HUES6 (cell line): ENCODE measurements at regions not wholly inside any gene's neighbourhood (a gene's known extent, or its start where the extent isn't known, plus 50 kb on each side); places are given as distances from the start of the nearest gene placed in this dataset.

Experiments used
- H3K27ac ChIP-seq: 2 replicates; pipeline ENCODE4 v1.7.0; 2013; ENCODE audit warnings: low read depth, mild to moderate bottlenecking, low read length, inconsistent platforms
- H3K27me3 ChIP-seq: 2 replicates; pipeline ENCODE4 v1.6.1; 2013; ENCODE audit warnings: low read length; ENCODE audit not compliant: control insufficient read depth, insufficient read depth
- H3K36me3 ChIP-seq: 2 replicates; pipeline ENCODE4 v1.6.1; 2013; ENCODE audit warnings: low read length; ENCODE audit not compliant: control insufficient read depth, insufficient read depth
- H3K4me1 ChIP-seq: 2 replicates; pipeline ENCODE4 v1.6.1; 2013; ENCODE audit warnings: low read length; ENCODE audit not compliant: control insufficient read depth, insufficient read depth
- H3K4me3 ChIP-seq: 2 replicates; pipeline ENCODE4 v1.5.1; 2013; ENCODE audit warnings: low read depth, low read length
- H3K9ac ChIP-seq: one replicate; pipeline ENCODE4 v1.6.1; 2013; ENCODE audit warnings: mild to moderate bottlenecking, low read length
- H3K9me3 ChIP-seq: 2 replicates; pipeline ENCODE4 v1.6.1; 2013; ENCODE audit warnings: low read depth, low read length; ENCODE audit not compliant: control insufficient read depth, insufficient read depth

DNA sequence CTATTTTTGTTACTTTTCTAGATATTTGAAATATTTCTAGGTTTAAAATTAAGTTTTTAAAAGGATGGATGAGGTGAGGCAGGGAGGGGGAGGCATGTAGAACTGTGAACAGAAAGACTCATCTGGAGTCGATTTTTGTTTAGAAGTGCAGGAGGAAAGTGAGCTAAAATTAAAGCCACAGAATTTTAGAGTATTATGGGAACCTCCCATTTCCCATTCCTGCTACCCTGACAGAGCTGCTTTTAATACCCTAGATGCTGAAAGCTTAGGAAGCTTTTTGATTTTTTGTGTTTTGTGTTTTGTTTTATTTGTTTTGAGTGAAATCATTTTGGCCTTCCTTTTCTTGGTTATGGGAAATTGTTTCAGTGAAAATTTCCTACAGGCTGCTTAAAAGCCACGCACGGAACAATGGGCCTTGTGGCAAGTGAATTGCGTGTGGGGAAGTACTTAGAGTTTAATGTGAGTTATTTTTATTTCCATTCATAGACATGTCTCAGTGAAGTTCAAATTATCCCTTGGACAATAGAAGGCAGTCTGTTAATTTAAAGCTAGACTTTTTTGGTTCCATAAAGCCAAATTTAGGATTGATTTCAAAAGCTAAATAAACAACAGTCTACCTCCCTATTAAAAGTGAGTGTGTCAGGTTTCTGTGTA is 102.0 kb upstream of the HDAC9 start:
- Histone ChIP-seq H3K27ac (peak overlapping the region; percentile 22; the same call in 1 of the 2 replicates), H3K4me1 (peaks cover 15% of the 10 kb centered on the region; the same call in 1 of the 2 replicates), H3K4me3 (no peak overlapping the region), H3K9me3 (no peaks in the 10 kb centered on the region), H3K36me3 (no peaks in the 10 kb centered on the region), H3K9ac (no peak overlapping the region), H3K27me3 (no peaks in the 10 kb centered on the region)

DNA sequence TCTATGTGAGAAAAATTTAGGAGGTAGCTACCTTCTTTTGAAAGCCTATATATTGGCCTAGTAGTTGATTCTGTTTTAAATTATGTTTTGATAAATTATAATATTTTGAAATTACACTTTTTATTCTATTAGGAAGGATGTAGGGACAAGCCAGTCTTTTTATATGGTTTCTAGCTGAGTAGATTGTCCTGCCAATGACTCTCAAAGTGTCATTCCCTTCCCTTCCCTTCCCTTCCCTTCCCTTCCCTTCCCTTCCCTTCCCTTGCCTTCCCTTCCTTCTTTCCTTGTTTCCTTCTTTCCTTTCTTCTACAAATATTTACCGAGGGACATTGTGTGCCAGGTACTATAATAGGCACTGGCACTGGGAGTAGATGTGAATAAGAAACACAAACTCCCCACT is 99.7 kb upstream of the HDAC9 start:
- Histone ChIP-seq H3K4me3 (no peak overlapping the region), H3K27me3 (no peaks in the 10 kb centered on the region), H3K27ac (no peak overlapping the region), H3K36me3 (no peaks in the 10 kb centered on the region), H3K9me3 (no peaks in the 10 kb centered on the region), H3K4me1 (peaks cover 32% of the 10 kb centered on the region), H3K9ac (no peak overlapping the region)

DNA sequence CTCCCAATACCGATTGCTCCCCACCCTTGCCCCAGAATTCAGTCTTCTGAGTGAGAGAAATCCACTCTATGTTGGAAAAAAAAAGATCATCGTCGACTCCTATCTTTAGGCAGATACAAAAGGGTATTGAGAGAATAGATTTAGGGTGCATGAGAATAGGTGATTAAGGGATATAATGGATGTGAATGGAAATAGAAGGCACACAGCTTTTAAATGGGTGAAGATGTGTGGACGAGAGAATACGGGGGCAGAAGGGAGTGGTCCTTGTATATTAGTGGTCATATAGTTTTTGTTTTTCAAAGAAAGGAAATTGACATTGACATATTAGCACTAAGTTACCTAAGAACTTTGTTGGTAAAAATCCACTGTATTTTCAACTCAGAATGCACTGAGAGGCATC is 98.6 kb upstream of the HDAC9 start:
- Histone ChIP-seq H3K9me3 (no peaks in the 10 kb centered on the region), H3K4me1 (peaks cover 32% of the 10 kb centered on the region), H3K27ac (no peak overlapping the region), H3K36me3 (no peaks in the 10 kb centered on the region), H3K27me3 (no peaks in the 10 kb centered on the region), H3K4me3 (no peak overlapping the region), H3K9ac (no peak overlapping the region)

DNA sequence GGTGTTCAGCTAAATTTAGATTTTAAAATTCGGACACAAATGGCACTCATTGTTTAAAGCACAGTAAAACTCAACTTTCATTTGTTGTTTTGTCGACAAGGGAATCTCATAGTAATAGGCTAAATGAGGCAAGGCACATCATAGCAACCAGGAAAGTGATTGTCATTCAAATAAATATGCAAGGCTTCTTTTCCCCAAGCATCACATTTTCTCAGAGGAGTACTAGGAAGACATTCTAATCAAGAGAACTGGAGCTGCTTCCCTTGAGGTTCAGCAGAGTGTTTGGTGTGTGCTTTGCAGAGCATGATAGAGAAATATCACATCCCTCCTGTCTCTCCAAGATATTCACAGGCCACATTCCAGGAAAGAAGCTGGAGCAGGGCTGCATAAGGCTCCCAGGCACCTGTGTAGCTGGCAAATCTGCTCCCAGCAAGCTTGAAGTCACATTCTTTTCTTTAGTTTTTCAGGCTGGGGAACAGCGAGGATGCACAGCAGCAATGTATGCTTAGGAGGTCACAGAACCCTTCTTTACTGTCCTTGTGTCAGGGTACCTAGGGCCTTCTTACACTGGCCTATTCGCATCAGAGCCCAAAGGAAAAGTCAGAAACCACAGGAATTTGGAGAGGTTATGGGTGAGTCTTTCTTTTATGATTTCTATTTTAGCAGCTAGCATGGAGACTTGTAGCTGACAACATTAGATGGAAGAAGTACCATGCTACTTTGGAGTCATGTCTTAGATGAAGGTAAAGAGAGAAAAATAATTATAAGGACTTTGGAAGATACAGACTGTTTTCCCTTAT is 95.9 kb upstream of the HDAC9 start:
- Histone ChIP-seq H3K4me1 (peaks cover 32% of the 10 kb centered on the region), H3K36me3 (no peaks in the 10 kb centered on the region), H3K9me3 (no peaks in the 10 kb centered on the region), H3K27ac (no peak overlapping the region), H3K4me3 (no peak overlapping the region), H3K9ac (no peak overlapping the region), H3K27me3 (no peaks in the 10 kb centered on the region)

DNA sequence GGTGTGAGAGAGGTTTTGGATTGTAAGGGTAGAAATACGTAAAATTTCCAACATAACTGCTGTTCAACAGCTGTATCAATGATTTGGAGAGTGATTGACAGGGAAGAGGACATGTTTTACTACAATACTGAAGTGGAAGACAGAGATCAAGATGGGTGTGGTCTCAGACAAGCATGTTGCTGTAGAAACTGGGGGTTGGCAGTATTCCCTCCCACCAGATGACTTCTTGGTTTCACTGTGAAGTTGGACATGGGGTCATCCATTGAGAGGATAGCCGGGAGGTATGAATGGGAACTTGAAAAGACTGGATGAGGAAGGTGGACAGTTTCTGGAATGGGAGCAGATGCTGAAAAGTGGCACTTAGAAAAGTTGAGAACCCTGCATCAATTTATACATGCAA is 95.3 kb upstream of the HDAC9 start:
- H3K27ac ChIP-seq = no peak overlapping the region

DNA sequence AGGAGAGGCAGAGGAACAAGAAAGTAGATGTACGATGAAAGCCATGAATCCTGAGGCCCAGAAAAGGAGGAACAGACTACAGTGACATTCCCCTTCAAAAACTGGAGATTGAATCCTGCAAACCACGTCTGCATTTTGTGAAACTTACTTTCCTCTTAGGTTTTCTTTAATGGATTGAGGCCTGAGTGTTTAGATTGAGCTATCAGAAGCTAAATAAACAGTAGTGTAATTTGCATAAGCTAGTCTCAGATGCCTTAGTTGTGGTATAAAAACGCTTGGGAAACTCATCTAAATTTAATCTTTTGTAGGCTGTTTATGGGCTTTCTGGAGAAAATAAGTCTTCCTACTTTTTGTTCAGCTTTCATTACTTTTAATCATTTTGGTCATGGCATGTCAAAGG is 94.8 kb upstream of the HDAC9 start:
- Histone ChIP-seq H3K27ac (no peak overlapping the region), H3K9me3 (no peaks in the 10 kb centered on the region), H3K9ac (no peak overlapping the region), H3K27me3 (no peaks in the 10 kb centered on the region), H3K4me1 (peaks cover 36% of the 10 kb centered on the region), H3K4me3 (no peak overlapping the region), H3K36me3 (no peaks in the 10 kb centered on the region)

More for the DNA sequence above, 95.3 kb upstream of the HDAC9 start:
- H3K4me1 ChIP-seq = peaks cover 34% of the 10 kb centered on the region
- H3K4me3 ChIP-seq = no peak overlapping the region
- no peaks in the 10 kb centered on the region for H3K36me3 ChIP-seq
- no peak overlapping the region for H3K9ac ChIP-seq
- no peaks in the 10 kb centered on the region for H3K9me3 ChIP-seq
- no peaks in the 10 kb centered on the region for H3K27me3 ChIP-seq

DNA sequence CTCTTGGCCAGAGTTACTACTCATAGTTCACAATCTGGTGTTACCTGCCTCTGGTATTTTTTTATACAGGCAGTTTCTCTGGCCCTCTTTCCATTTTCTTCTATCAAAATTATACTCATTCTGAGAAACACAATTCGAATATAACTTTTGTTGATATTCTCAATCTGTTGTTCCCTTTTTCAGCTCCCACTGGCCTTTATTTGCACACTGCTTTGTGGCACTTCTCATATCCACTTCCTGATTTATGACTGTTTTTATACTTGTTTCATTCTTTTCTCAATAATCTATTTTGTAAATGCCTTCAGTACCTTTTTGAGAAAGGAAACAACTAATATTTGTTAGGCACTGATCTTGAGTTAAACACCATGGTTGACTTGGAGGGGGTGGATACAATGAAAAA is 93.8 kb upstream of the HDAC9 start:
- Histone ChIP-seq H3K27ac (no peak overlapping the region), H3K4me3 (no peak overlapping the region), H3K4me1 (peaks cover 33% of the 10 kb centered on the region), H3K9me3 (no peaks in the 10 kb centered on the region), H3K9ac (no peak overlapping the region), H3K36me3 (no peaks in the 10 kb centered on the region), H3K27me3 (no peaks in the 10 kb centered on the region)

DNA sequence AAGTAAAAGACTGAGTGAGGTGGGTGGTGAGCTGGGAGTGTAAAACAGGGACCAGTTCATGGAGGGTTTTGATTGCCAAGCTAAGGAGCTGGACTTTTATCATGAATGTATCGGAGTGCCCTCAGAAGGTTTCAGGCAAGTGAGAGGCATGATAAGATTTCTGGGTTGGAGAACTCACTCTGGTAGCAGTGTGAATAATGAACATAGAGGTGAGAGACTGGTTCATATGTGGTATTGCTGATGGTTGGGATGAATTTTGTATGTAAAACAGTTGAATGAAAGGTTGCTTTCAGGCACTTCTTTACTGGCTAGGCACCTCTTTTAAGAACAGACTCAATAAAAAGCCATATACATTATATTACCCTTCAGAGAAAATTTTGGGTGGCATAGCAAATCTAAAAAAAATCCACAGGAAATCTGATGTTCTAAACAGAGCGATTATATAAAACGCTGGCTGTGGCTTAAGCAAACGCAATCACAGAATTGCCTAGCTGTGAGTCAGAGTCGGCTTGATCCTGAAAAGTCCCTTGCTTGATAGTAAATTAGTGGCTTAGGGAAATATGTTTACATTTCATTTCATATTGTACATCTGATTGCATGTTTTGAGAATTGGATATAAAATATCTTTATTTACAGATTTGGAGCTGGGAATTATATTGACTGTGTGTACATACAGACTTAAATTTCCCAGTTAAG is 92.9 kb upstream of the HDAC9 start:
- no peak overlapping the region for H3K9ac ChIP-seq
- no peak overlapping the region for H3K4me3 ChIP-seq
- no peaks in the 10 kb centered on the region for H3K9me3 ChIP-seq
- H3K4me1 ChIP-seq = peaks cover 30% of the 10 kb centered on the region
- H3K27me3 ChIP-seq = no peaks in the 10 kb centered on the region
- no peak overlapping the region for H3K27ac ChIP-seq
- no peaks in the 10 kb centered on the region for H3K36me3 ChIP-seq

DNA sequence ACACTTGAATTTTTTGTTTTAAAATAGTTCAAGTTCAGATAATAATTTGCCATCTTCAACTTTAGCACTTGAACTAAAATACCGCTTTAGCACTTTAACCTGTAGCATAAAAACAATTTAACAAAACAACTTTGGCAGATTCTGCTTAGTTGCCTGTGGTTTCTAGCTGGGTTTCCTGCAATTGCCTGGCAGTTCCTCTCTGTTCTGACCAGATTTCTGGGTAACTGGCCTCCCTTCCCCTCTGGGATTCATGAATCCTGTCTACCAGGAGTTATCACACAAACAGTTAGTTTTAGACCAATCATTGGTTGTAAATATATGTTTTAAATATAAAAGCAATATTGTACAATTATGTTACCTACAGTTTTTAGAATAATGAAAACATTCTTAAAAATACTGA is 89.8 kb upstream of the HDAC9 start:
- no peak overlapping the region for H3K27ac ChIP-seq
- no peaks in the 10 kb centered on the region for H3K9me3 ChIP-seq
- no peaks in the 10 kb centered on the region for H3K36me3 ChIP-seq
- no peaks in the 10 kb centered on the region for H3K27me3 ChIP-seq
- peaks cover 28% of the 10 kb centered on the region for H3K4me1 ChIP-seq
- H3K9ac ChIP-seq = no peak overlapping the region
- H3K4me3 ChIP-seq = no peak overlapping the region

DNA sequence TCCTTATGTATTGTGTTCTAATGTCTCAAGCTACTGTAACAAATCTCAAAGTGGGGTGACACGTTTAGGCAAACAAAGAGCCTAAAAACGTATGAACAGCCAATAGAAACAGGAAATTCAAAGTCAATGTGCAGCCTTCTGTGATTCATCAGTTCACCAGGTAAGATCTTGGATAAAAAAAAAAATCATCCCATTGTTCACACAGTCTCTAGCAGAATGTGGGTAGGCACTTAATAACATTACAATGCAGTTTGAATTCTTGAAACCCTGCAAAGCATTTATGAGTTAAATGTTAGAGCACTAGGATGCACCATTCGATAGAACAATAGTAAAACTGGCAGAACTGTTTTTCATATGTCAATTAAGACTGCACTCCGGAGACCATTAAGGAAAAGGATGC is 88.2 kb upstream of the HDAC9 start:
- no peak overlapping the region for H3K4me3 ChIP-seq
- H3K9me3 ChIP-seq = no peaks in the 10 kb centered on the region
- peaks cover 28% of the 10 kb centered on the region for H3K4me1 ChIP-seq
- H3K27me3 ChIP-seq = no peaks in the 10 kb centered on the region
- H3K9ac ChIP-seq = no peak overlapping the region
- H3K27ac ChIP-seq = no peak overlapping the region
- H3K36me3 ChIP-seq = no peaks in the 10 kb centered on the region

DNA sequence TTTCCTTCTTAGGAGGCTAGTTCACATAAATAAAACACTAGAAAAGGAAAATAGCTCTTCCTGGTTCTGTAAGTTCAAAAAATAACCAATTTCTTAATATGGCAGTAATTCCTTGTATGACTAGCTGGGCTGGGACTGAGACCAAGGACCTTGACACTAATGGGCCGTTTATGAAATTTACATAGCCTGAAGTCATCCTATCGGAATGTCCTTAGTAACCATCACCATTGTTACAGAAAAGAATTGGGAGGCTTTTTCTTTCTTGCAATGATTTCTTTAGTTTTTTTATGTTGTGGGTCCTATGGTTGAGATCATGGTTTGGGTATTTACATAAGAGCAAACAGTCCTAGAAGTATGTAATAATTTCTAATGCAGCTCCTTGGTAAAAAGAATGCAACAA is 87.1 kb upstream of the HDAC9 start:
- H3K27ac ChIP-seq = peak overlapping the region; percentile 44
- no peak overlapping the region for H3K9ac ChIP-seq
- H3K4me3 ChIP-seq = no peak overlapping the region

More for the DNA sequence above, 87.1 kb upstream of the HDAC9 start:
- no peaks in the 10 kb centered on the region for H3K9me3 ChIP-seq
- no peaks in the 10 kb centered on the region for H3K36me3 ChIP-seq
- H3K4me1 ChIP-seq = peaks cover 28% of the 10 kb centered on the region
- H3K27me3 ChIP-seq = no peaks in the 10 kb centered on the region
